SK-N-SH (cell line): ENCODE measurements at regions not wholly inside any gene's neighbourhood (a gene's known extent, or its start where the extent isn't known, plus 50 kb on each side); places are given as distances from the start of the nearest gene placed in this dataset.

Experiments
- CTCF ChIP-seq: fragments of 200-600 bp; sonication (generic); IDR thresholded peaks from 2 replicates; pipeline ENCODE4 v1.6.1; 2017; ENCODE audit warnings: antibody characterized with exemption, mild to moderate bottlenecking, moderate library complexity
- IRF3 ChIP-seq: fragments of 150-350 bp; IDR thresholded peaks from 2 replicates; pipeline ENCODE4 v1.6.1; 2016; ENCODE audit warnings: mild to moderate bottlenecking, low read depth, low read length
- NRF1 ChIP-seq: IDR thresholded peaks from 2 replicates; pipeline ENCODE4 v1.6.1; 2012; ENCODE audit warnings: low read depth, mild to moderate bottlenecking, low read length
- POLR2AphosphoS5 ChIP-seq: IDR thresholded peaks from 2 replicates; pipeline ENCODE4 v1.6.1; 2012; ENCODE audit warnings: low read depth, low read length

- TF ChIP-seq CTCF (no peak), NRF1 (no peak), IRF3 (no peak), POLR2AphosphoS5 (no peak)
These were observed 308.4 kb upstream of the KLF6 start for GRCh38 chr10:4093438-4093837.
